ENCODE measurements at regions not wholly inside any gene's neighbourhood (a gene's known extent, or its start where the extent isn't known, plus 50 kb on each side); places are given as distances from the start of the nearest gene placed in this dataset.

- no peak for FAIRE-seq
- H3K9me3 ChIP-seq (ENCODE audit: insufficient read depth, low read depth, low read length), result no peaks in the 10 kb centered on the region
- no peaks in the 10 kb centered on the region for H3K27me3 ChIP-seq (ENCODE audit: insufficient read depth, low read length)
- no peaks in the 10 kb centered on the region for H3K79me2 ChIP-seq (ENCODE audit: insufficient read depth, low read length)
- H3K4me3 Mint-ChIP-seq (ENCODE audit: unreplicated experiment), result no peak overlapping the region
- H3K36me3 Mint-ChIP-seq (ENCODE audit: low read depth, unreplicated experiment), result no peaks in the 10 kb centered on the region
- no peaks in the 10 kb centered on the region for H3K36me3 ChIP-seq (ENCODE audit: insufficient read depth, low read length)
- no peak for DNase-seq (ENCODE audit: low read depth)
- H4K20me1 ChIP-seq (ENCODE audit: insufficient read depth, low read length), result no peaks in the 10 kb centered on the region
- H3K4me3 ChIP-seq (ENCODE audit: insufficient read depth, low read depth, low read length), result no peak overlapping the region
- H3K9me3 Mint-ChIP-seq (ENCODE audit: unreplicated experiment), result peaks cover 4% of the 10 kb centered on the region
- no peaks in the 10 kb centered on the region for H3K4me1 Mint-ChIP-seq (ENCODE audit: low read depth, unreplicated experiment)
- peaks cover 7% of the 10 kb centered on the region for H3K27me3 Mint-ChIP-seq (ENCODE audit: low read depth, unreplicated experiment)
- H3K27ac ChIP-seq (ENCODE audit: low read depth, low read length), result no peak overlapping the region
- H3K4me1 ChIP-seq (ENCODE audit: insufficient read depth, low read length), result no peaks in the 10 kb centered on the region
- no peak overlapping the region for H3K9ac ChIP-seq (ENCODE audit: low read length)
- no peak overlapping the region for H3K27ac Mint-ChIP-seq (ENCODE audit: unreplicated experiment)
- no peak overlapping the region for H3K4me2 ChIP-seq (ENCODE audit: low read length)
- no peak overlapping the region for H2AFZ ChIP-seq (ENCODE audit: low read depth, low read length)
- no peak for TF ChIP-seq CTCF (IDR thresholded peaks at IDR 0.05; ENCODE audit: insufficient read depth, low read depth, low read length)
These were observed 130.9 kb upstream of the RPS6KA3 start for GRCh38 chrX:20397587-20397986.

- H3K4me3 Mint-ChIP-seq (ENCODE audit: unreplicated experiment), result no peak overlapping the region
- TF ChIP-seq CTCF (IDR thresholded peaks at IDR 0.05; ENCODE audit: insufficient read depth, low read depth, low read length) (no peak), EZH2 (IDR thresholded peaks at IDR 0.05; ENCODE audit: insufficient read depth, low read length) (no peak)
- Histone ChIP-seq H3K27ac (ENCODE audit: low read depth, low read length) (no peak overlapping the region), H3K79me2 (ENCODE audit: insufficient read depth, low read length) (no peaks in the 10 kb centered on the region), H3K27me3 (ENCODE audit: insufficient read depth, low read length) (no peaks in the 10 kb centered on the region), H3K4me2 (ENCODE audit: low read length) (no peak overlapping the region), H2AFZ (ENCODE audit: low read depth, low read length) (no peak overlapping the region), H3K4me1 (ENCODE audit: insufficient read depth, low read length) (no peaks in the 10 kb centered on the region), H3K36me3 (ENCODE audit: insufficient read depth, low read length) (no peaks in the 10 kb centered on the region), H3K9me3 (ENCODE audit: insufficient read depth, low read depth, low read length) (no peaks in the 10 kb centered on the region), H3K4me3 (ENCODE audit: insufficient read depth, low read depth, low read length) (no peak overlapping the region), H3K9ac (ENCODE audit: low read length) (no peak overlapping the region), H4K20me1 (ENCODE audit: insufficient read depth, low read length) (no peaks in the 10 kb centered on the region)
- FAIRE-seq, result no peak
- H3K27ac Mint-ChIP-seq (ENCODE audit: unreplicated experiment), result no peak overlapping the region
- no peak for DNase-seq (ENCODE audit: low read depth)
- no peaks in the 10 kb centered on the region for H3K36me3 Mint-ChIP-seq (ENCODE audit: low read depth, unreplicated experiment)
- H3K9me3 Mint-ChIP-seq (ENCODE audit: unreplicated experiment), result peaks cover 4% of the 10 kb centered on the region
- H3K4me1 Mint-ChIP-seq (ENCODE audit: low read depth, unreplicated experiment), result no peaks in the 10 kb centered on the region
- H3K27me3 Mint-ChIP-seq (ENCODE audit: low read depth, unreplicated experiment), result peaks cover 7% of the 10 kb centered on the region
These were observed 127.7 kb upstream of the RPS6KA3 start for GRCh38 chrX:20394451-20394850.

GRCh38 chrX:20393944-20394343, 127.2 kb upstream of the RPS6KA3 start:
- H3K9me3 Mint-ChIP-seq (ENCODE audit: unreplicated experiment), result peaks cover 2% of the 10 kb centered on the region

More at GRCh38 chrX:20393944-20394343, 127.2 kb upstream of the RPS6KA3 start:
- TF ChIP-seq CTCF (IDR thresholded peaks at IDR 0.05; ENCODE audit: insufficient read depth, low read depth, low read length), result no peak
- Histone ChIP-seq H3K9ac (ENCODE audit: low read length) (no peak overlapping the region), H3K27me3 (ENCODE audit: insufficient read depth, low read length) (no peaks in the 10 kb centered on the region), H3K36me3 (ENCODE audit: insufficient read depth, low read length) (no peaks in the 10 kb centered on the region), H3K27ac (ENCODE audit: low read depth, low read length) (no peak overlapping the region), H3K9me3 (ENCODE audit: insufficient read depth, low read depth, low read length) (no peaks in the 10 kb centered on the region), H3K4me3 (ENCODE audit: insufficient read depth, low read depth, low read length) (no peak overlapping the region), H3K79me2 (ENCODE audit: insufficient read depth, low read length) (no peaks in the 10 kb centered on the region), H3K4me2 (ENCODE audit: low read length) (no peak overlapping the region), H4K20me1 (ENCODE audit: insufficient read depth, low read length) (no peaks in the 10 kb centered on the region), H2AFZ (ENCODE audit: low read depth, low read length) (no peak overlapping the region), H3K4me1 (ENCODE audit: insufficient read depth, low read length) (no peaks in the 10 kb centered on the region)
- H3K27me3 Mint-ChIP-seq (ENCODE audit: low read depth, unreplicated experiment), result peaks cover 4% of the 10 kb centered on the region
- H3K36me3 Mint-ChIP-seq (ENCODE audit: low read depth, unreplicated experiment), result no peaks in the 10 kb centered on the region
- FAIRE-seq, result peak; percentile 76
- no peak overlapping the region for H3K27ac Mint-ChIP-seq (ENCODE audit: unreplicated experiment)
- no peaks in the 10 kb centered on the region for H3K4me1 Mint-ChIP-seq (ENCODE audit: low read depth, unreplicated experiment)
- no peak for DNase-seq (ENCODE audit: low read depth)
- H3K4me3 Mint-ChIP-seq (ENCODE audit: unreplicated experiment), result no peak overlapping the region

Data from astrocyte (in vitro differentiated cells and primary cell).